ENCODE measurements at regions not wholly inside any gene's neighbourhood (a gene's known extent, or its start where the extent isn't known, plus 50 kb on each side); places are given as distances from the start of the nearest gene placed in this dataset.
A peak's percentile ranks its signal among the peaks of the same experiment; 100 is the strongest.

- H3K4me2 ChIP-seq: no peak overlapping the region
- no peak for TF ChIP-seq CREB1 (CRISPR knock-in tag; IDR thresholded peaks at IDR 0.05; ENCODE audit: low read depth)
- TF ChIP-seq ETS1 (IDR thresholded peaks at IDR 0.05): no peak
- no peak for TF ChIP-seq ZNF114 (CRISPR knock-in tag; IDR thresholded peaks at IDR 0.05)
- TF ChIP-seq JUNB (IDR thresholded peaks at IDR 0.05; ENCODE audit: unreplicated experiment): no peak
- no peak for TF ChIP-seq ZNF462 (CRISPR knock-in tag; IDR thresholded peaks at IDR 0.05)
- no peak for TF ChIP-seq NANOG (IDR thresholded peaks at IDR 0.05; ENCODE audit: borderline replicate concordance)
- TF ChIP-seq STAT1 (IDR thresholded peaks at IDR 0.05; ENCODE audit: unreplicated experiment): no peak
- no peak for TF ChIP-seq EZH2phosphoT487 (IDR thresholded peaks at IDR 0.05; ENCODE audit: unreplicated experiment)
- no peak for TF ChIP-seq CTCF (conservative IDR thresholded peaks at IDR 0.05; ENCODE audit: low read depth in 2 of 2)
- TF ChIP-seq POLR2AphosphoS5 (IDR thresholded peaks at IDR 0.05; ENCODE audit: low read depth): no peak
- TF ChIP-seq REST (IDR thresholded peaks at IDR 0.05; ENCODE audit: unreplicated experiment): no peak
- no peak for TF ChIP-seq EZH2 (IDR thresholded peaks at IDR 0.05; ENCODE audit: low read depth, unreplicated experiment)
- no peak for TF ChIP-seq ZNF331 (CRISPR knock-in tag; IDR thresholded peaks at IDR 0.05; ENCODE audit: low read depth)
- no peaks in the 10 kb centered on the region for H4K20me1 ChIP-seq (replicated peaks; ENCODE audit: insufficient read depth)
- H3K79me2 ChIP-seq (replicated peaks; ENCODE audit: insufficient read depth): no peaks in the 10 kb centered on the region
- no peaks in the 10 kb centered on the region for H3K27me3 ChIP-seq (ENCODE audit: insufficient read depth)
- H3K36me3 ChIP-seq (ENCODE audit: insufficient read depth): no peaks in the 10 kb centered on the region
- no peak overlapping the region for H2AFZ ChIP-seq
- no peaks in the 10 kb centered on the region for H3F3A ChIP-seq (replicated peaks; ENCODE audit: low read depth)
- H3K27ac ChIP-seq (ENCODE audit: low read depth): no peak overlapping the region
- ATAC-seq (peak; percentile 12), DNase-seq (ENCODE audit: low spot score) (peak; percentile 1)
- H3K4me3 ChIP-seq: no peak overlapping the region
- peaks cover 8% of the 10 kb centered on the region; the same call in 1 of the 2 replicates for H3K4me1 ChIP-seq (ENCODE audit: insufficient read depth)
- Mint-ChIP-seq H3K4me3 (no peak overlapping the region), H3K36me3 (ENCODE audit: low read depth) (no peaks in the 10 kb centered on the region), H3K4me1 (peaks cover 24% of the 10 kb centered on the region), H3K9me3 (no peaks in the 10 kb centered on the region; the same call in 1 of the 3 replicates), H3K27ac (no peak overlapping the region), H3K27me3 (ENCODE audit: insufficient read depth, low read depth, poor library complexity) (peaks cover 7% of the 10 kb centered on the region)
- peaks cover 15% of the 10 kb centered on the region; the same call in 1 of the 2 replicates for H3K9me2 ChIP-seq (ENCODE audit: insufficient read depth)
These were observed 172.2 kb upstream of the ETV3 start for GRCh38 chr1:157310401-157310800.
